GM21619 (cell line): ENCODE measurements at regions not wholly inside any gene's neighbourhood (a gene's known extent, or its start where the extent isn't known, plus 50 kb on each side); places are given as distances from the start of the nearest gene placed in this dataset.
"Not testable (repeated sequence)": the region's sequence is repeated elsewhere in the genome, so short reads cannot be mapped to it uniquely, and the experiment has no call there.

Experiments
- ATAC-seq: cut with Tn5 transposase; IDR thresholded peaks from one replicate; pipeline ENCODE4 v1.9.1; 2021; ENCODE audit not compliant: unreplicated experiment

- no peak for ATAC-seq
Observed at GRCh38 chr3:82521657-82522056, 760.2 kb upstream of the GBE1 start.

GRCh38 chr3:82520846-82521245 is 759.4 kb upstream of the GBE1 start:
- no peak for ATAC-seq

GRCh38 chr3:82509951-82510603 is 748.6 kb upstream of the GBE1 start:
- ATAC-seq: no peak

GRCh38 chr3:82509106-82509842 is 747.8 kb upstream of the GBE1 start:
- no peak for ATAC-seq

GRCh38 chr3:82506204-82506603 is 744.8 kb upstream of the GBE1 start:
- no peak for ATAC-seq

GRCh38 chr3:82505079-82505756 is 743.8 kb upstream of the GBE1 start:
- ATAC-seq: no peak

- no peak for ATAC-seq
Observed at GRCh38 chr3:82498186-82498585, 736.7 kb upstream of the GBE1 start.

GRCh38 chr3:82496890-82497560 is 735.6 kb upstream of the GBE1 start:
- ATAC-seq: no peak

- no peak for ATAC-seq
Observed at GRCh38 chr3:82495655-82496054, 734.2 kb upstream of the GBE1 start.

- no peak for ATAC-seq
Observed at GRCh38 chr3:82494977-82495489, 733.6 kb upstream of the GBE1 start.

GRCh38 chr3:82493858-82494257 is 732.4 kb upstream of the GBE1 start:
- ATAC-seq: no peak

- ATAC-seq: no peak
Observed at GRCh38 chr3:82475306-82475705, 713.9 kb upstream of the GBE1 start.

GRCh38 chr3:82474711-82475110 is 713.3 kb upstream of the GBE1 start:
- no peak for ATAC-seq

GRCh38 chr3:82473864-82474541 is 712.6 kb upstream of the GBE1 start:
- no peak for ATAC-seq

- ATAC-seq: no peak
Observed at GRCh38 chr3:82467051-82467450, 705.6 kb upstream of the GBE1 start.

- no peak for ATAC-seq
Observed at GRCh38 chr3:82462977-82463376, 701.5 kb upstream of the GBE1 start.

GRCh38 chr3:82461049-82461889 is 699.8 kb upstream of the GBE1 start:
- no peak for ATAC-seq

GRCh38 chr3:82448320-82448719 is 686.9 kb upstream of the GBE1 start:
- ATAC-seq: no peak

GRCh38 chr3:82428821-82429220 is 667.4 kb upstream of the GBE1 start:
- not testable (repeated sequence) for ATAC-seq

- ATAC-seq: no peak
Observed at GRCh38 chr3:82424031-82424339, 662.5 kb upstream of the GBE1 start.
